A673 (cell line): ENCODE measurements at regions not wholly inside any gene's neighbourhood (a gene's known extent, or its start where the extent isn't known, plus 50 kb on each side); places are given as distances from the start of the nearest gene placed in this dataset.

Experiments used
- EZH2 ChIP-seq: fragments of 200-600 bp; sonication (generic); IDR thresholded peaks from 2 replicates; pipeline ENCODE4 v1.6.1; 2017; ENCODE audit warnings: borderline replicate concordance, low read depth, mild to moderate bottlenecking, mixed read lengths, antibody characterized with exemption, low read length; ENCODE audit not compliant: poor library complexity, severe bottlenecking
- TF ChIP-seq, protein P1 (sequence below): fragments of 300-800, 200-600 bp; sonication (generic); conservative IDR thresholded peaks from 2 replicates; pipeline ENCODE4 v1.5.1; 2017; ENCODE audit warnings: low read depth, mild to moderate bottlenecking, antibody characterized with exemption, low read length, moderate library complexity, mixed read lengths

DNA sequence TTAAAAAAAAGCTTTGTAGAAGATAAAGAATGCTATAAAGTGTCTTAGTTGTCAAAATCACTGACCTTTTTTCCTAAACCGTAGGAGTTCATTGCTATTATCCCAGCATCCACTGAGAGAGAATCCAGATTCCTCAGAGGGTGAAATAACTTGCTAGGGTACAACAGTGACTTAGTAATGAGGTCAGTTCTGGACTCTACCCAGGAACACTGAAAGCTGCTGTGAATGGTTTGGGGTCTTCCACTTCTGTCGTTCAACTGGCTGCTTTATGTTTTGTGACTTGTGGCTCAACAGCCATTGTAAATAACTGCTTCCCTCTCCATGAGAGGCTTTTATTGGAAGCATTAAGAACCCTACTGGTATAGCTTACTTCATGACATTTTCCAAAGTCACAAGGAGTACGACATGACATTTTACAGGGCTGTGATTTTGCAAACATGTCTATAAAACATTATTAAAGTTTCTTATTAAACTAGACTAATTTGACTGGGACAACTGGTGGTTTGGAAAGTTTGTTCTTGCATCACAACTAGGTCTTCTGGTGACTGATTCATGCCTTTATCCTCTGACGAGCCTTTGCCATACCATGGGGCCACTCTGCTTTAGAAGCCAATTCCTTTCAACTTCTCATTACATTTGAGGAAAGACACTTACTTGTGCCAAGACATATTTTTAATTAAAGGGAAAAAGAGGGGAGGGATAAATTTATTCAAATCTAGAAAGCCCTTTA lies 92.2 kb upstream of the CDH11 start:
- TF ChIP-seq, protein P1, sequence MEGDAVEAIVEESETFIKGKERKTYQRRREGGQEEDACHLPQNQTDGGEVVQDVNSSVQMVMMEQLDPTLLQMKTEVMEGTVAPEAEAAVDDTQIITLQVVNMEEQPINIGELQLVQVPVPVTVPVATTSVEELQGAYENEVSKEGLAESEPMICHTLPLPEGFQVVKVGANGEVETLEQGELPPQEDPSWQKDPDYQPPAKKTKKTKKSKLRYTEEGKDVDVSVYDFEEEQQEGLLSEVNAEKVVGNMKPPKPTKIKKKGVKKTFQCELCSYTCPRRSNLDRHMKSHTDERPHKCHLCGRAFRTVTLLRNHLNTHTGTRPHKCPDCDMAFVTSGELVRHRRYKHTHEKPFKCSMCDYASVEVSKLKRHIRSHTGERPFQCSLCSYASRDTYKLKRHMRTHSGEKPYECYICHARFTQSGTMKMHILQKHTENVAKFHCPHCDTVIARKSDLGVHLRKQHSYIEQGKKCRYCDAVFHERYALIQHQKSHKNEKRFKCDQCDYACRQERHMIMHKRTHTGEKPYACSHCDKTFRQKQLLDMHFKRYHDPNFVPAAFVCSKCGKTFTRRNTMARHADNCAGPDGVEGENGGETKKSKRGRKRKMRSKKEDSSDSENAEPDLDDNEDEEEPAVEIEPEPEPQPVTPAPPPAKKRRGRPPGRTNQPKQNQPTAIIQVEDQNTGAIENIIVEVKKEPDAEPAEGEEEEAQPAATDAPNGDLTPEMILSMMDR = no peak
- no peak for TF ChIP-seq EZH2
